ENCODE measurements at regions not wholly inside any gene's neighbourhood (a gene's known extent, or its start where the extent isn't known, plus 50 kb on each side); places are given as distances from the start of the nearest gene placed in this dataset.

GRCh38 chr1:230518511-230518910 lies 92.4 kb upstream of the PGBD5 start:
- DNase-seq (ENCODE audit: low read depth): no peak
- no peak overlapping the region for H3K4me3 ChIP-seq (ENCODE audit: low read depth, low read length)
- no peak for TF ChIP-seq CTCF (IDR thresholded peaks at IDR 0.05; ENCODE audit: control insufficient read depth, extremely low read depth, insufficient read depth)

GRCh38 chr1:230517786-230518185 lies 91.7 kb upstream of the PGBD5 start:
- no peak for TF ChIP-seq CTCF (IDR thresholded peaks at IDR 0.05; ENCODE audit: control insufficient read depth, extremely low read depth, insufficient read depth)
- DNase-seq (ENCODE audit: low read depth): no peak

GRCh38 chr1:230517326-230517725 lies 91.2 kb upstream of the PGBD5 start:
- no peak overlapping the region for H3K4me3 ChIP-seq (ENCODE audit: low read depth, low read length)
- no peak for TF ChIP-seq CTCF (IDR thresholded peaks at IDR 0.05; ENCODE audit: control insufficient read depth, extremely low read depth, insufficient read depth)
- DNase-seq (ENCODE audit: low read depth): no peak

More at GRCh38 chr1:230517786-230518185, 91.7 kb upstream of the PGBD5 start:
- H3K4me3 ChIP-seq (ENCODE audit: low read depth, low read length): no peak overlapping the region

- no peak for DNase-seq (ENCODE audit: low read depth)
- H3K4me3 ChIP-seq (ENCODE audit: low read depth, low read length): no peak overlapping the region
- no peak for TF ChIP-seq CTCF (IDR thresholded peaks at IDR 0.05; ENCODE audit: control insufficient read depth, extremely low read depth, insufficient read depth)
These were observed 90.8 kb upstream of the PGBD5 start for GRCh38 chr1:230516889-230517288.

GRCh38 chr1:230515451-230516145 lies 89.5 kb upstream of the PGBD5 start:
- no peak for TF ChIP-seq CTCF (IDR thresholded peaks at IDR 0.05; ENCODE audit: control insufficient read depth, extremely low read depth, insufficient read depth)
- no peak for DNase-seq (ENCODE audit: low read depth)
- H3K4me3 ChIP-seq (ENCODE audit: low read depth, low read length): no peak overlapping the region

GRCh38 chr1:230510496-230510895 lies 84.4 kb upstream of the PGBD5 start:
- H3K4me3 ChIP-seq (ENCODE audit: low read depth, low read length): no peak overlapping the region
- no peak for TF ChIP-seq CTCF (IDR thresholded peaks at IDR 0.05; ENCODE audit: control insufficient read depth, extremely low read depth, insufficient read depth)
- no peak for DNase-seq (ENCODE audit: low read depth)

Data from LNCaP clone FGC (cell line).